ENCODE measurements at regions not wholly inside any gene's neighbourhood (a gene's known extent, or its start where the extent isn't known, plus 50 kb on each side); places are given as distances from the start of the nearest gene placed in this dataset.

DNA sequence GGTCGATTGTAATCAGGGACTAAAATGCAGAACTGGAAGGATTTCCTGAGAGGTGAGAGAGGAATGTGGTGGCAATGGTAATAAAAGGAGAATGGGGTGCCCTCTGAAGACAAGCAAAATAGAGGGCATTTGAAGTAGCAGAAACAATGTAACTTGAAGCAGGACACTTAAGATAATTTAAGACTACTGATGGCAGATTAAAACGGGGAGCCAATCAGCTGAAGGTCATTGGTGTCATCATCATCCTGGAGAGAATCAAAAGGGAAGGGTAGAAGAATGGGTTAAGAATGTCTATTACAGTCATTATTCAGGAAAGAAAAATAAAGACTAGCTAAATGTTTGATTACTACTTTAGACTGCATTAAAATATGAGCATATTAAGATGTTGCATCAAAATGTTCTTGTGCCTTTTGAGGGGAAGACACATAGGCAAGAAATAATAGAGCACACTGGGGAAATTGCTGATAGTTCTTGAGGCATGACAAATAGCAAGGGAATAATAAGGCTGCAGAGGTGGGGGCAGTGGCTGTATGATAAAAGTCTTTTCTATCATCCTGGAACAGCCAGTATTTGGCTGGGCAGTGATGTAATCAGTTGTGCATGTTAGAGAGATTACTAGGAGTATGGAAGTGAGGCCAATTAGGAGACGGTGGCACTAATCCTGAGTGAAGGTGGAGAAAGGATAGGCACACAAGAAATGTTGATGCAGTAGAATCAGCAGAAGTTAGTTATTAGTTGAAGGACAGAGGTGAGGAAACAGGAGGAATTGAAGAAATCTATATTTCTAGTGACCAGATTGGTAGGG is 60.2 kb downstream of the CCDC71L start:
- H3K4me3 ChIP-seq (ENCODE audit: low read depth, low read length), result no peak overlapping the region
- H3K36me3 ChIP-seq, result no peaks in the 10 kb centered on the region
- no peaks in the 10 kb centered on the region for H3K27me3 ChIP-seq (ENCODE audit: insufficient read depth, low read depth, severe bottlenecking)
- no peak overlapping the region for H3K27ac ChIP-seq
- TF ChIP-seq, protein P1, sequence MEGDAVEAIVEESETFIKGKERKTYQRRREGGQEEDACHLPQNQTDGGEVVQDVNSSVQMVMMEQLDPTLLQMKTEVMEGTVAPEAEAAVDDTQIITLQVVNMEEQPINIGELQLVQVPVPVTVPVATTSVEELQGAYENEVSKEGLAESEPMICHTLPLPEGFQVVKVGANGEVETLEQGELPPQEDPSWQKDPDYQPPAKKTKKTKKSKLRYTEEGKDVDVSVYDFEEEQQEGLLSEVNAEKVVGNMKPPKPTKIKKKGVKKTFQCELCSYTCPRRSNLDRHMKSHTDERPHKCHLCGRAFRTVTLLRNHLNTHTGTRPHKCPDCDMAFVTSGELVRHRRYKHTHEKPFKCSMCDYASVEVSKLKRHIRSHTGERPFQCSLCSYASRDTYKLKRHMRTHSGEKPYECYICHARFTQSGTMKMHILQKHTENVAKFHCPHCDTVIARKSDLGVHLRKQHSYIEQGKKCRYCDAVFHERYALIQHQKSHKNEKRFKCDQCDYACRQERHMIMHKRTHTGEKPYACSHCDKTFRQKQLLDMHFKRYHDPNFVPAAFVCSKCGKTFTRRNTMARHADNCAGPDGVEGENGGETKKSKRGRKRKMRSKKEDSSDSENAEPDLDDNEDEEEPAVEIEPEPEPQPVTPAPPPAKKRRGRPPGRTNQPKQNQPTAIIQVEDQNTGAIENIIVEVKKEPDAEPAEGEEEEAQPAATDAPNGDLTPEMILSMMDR (IDR thresholded peaks at IDR 0.05; ENCODE audit: low read depth, low read length), result no peak
- no peak for DNase-seq
- no peaks in the 10 kb centered on the region for H3K9me3 ChIP-seq (ENCODE audit: severe bottlenecking)

DNA sequence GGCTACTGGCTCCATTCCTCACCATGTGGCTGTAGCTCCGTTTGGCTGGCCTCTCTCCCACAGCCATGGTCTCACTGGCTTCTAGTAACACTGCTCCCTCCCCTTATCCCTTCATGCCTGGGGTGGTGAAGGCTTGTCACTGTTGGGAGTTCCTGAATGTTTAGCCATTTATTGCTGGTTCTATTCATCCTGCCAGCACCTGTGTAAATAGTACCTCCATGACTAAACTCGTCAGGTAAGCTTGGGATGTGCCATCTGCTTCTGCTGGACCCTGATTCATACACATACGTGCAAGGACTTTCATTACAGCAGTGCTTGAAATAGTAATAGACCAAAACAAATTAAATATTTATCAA is 61.6 kb downstream of the CCDC71L start:
- Histone ChIP-seq H3K9me3 (ENCODE audit: severe bottlenecking) (no peaks in the 10 kb centered on the region), H3K27ac (no peak overlapping the region), H3K4me3 (ENCODE audit: low read depth, low read length) (no peak overlapping the region), H3K36me3 (no peaks in the 10 kb centered on the region), H3K27me3 (ENCODE audit: insufficient read depth, low read depth, severe bottlenecking) (no peaks in the 10 kb centered on the region)
- DNase-seq, result no peak
- TF ChIP-seq, protein P1 (IDR thresholded peaks at IDR 0.05; ENCODE audit: low read depth, low read length), result no peak

DNA sequence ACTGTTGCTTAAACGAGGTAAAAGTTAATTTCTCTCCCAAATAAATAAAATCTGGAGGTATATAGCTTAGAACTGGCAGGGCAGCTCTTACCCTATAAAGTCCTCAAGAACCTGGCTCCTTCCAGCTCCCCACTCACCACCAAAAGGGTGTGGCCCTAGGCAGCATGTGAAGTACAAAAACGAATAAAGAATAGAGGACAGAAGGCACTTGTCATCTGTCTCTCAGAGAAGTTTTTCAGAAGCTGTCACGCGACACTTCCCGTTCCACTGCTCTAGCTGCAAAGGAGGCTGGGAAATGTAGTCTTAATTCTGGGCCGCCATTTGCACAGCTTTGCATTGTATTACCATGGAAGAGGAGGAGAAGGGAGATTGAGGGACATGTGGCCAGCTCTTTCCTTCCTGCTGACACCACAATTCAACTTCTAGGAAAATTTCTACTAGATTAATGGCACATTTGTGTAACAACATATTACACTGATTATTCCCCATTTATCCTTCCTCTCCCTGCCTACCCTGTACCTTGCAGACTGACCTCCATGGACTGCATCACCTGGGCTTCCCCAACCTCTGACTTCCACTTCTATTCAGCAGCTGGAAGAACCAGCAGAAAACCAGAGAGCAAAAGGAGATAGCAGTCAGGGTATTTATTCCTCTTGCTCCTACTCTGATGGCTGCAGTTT is 62.2 kb downstream of the CCDC71L start:
- DNase-seq, result peak; percentile 66
- Histone ChIP-seq H3K9me3 (ENCODE audit: severe bottlenecking) (no peaks in the 10 kb centered on the region), H3K36me3 (no peaks in the 10 kb centered on the region), H3K27me3 (ENCODE audit: insufficient read depth, low read depth, severe bottlenecking) (no peaks in the 10 kb centered on the region), H3K4me3 (ENCODE audit: low read depth, low read length) (peak overlapping the region; percentile 45), H3K27ac (no peak overlapping the region)
- TF ChIP-seq, protein P1 (IDR thresholded peaks at IDR 0.05; ENCODE audit: low read depth, low read length), result no peak

DNA sequence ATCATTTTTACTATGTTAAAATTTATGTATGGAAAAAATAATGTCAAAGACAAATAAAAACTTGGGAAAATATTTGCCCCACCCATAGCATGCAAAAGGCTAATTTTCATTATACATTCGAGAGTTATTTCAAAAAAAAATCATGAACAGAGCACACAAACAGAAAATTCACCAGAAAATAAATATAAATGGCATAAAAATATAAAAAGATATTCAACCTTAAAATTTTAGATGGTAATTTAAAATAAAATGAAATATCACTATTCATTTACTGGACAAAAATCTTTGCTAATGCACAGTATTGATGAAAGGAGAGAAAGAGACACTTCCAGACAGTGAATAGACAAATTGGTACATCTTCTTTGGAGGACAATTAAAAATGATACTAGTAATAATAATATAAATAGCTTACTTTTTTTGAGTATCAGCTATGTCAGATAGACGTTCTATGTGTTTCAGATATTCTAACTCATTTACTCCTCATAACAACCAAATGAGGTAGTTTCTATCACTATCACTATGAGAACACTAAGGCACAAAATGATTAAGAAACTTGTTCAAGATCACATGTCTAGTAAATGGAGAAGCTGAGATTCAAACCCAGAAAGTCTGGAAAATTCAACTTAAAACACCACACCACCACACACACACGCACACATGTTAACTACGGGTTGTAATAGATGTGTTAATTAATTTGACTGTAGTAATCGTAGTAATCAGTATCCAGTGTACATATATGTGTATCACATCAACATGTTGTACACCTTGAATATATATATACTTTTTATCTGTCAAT is 63.0 kb downstream of the CCDC71L start:
- H3K4me3 ChIP-seq (ENCODE audit: low read depth, low read length), result no peak overlapping the region
- no peak for DNase-seq
- no peaks in the 10 kb centered on the region for H3K27me3 ChIP-seq (ENCODE audit: insufficient read depth, low read depth, severe bottlenecking)
- H3K36me3 ChIP-seq, result no peaks in the 10 kb centered on the region
- TF ChIP-seq, protein P1 (IDR thresholded peaks at IDR 0.05; ENCODE audit: low read depth, low read length), result no peak
- no peaks in the 10 kb centered on the region for H3K9me3 ChIP-seq (ENCODE audit: severe bottlenecking)
- H3K27ac ChIP-seq, result no peak overlapping the region

DNA sequence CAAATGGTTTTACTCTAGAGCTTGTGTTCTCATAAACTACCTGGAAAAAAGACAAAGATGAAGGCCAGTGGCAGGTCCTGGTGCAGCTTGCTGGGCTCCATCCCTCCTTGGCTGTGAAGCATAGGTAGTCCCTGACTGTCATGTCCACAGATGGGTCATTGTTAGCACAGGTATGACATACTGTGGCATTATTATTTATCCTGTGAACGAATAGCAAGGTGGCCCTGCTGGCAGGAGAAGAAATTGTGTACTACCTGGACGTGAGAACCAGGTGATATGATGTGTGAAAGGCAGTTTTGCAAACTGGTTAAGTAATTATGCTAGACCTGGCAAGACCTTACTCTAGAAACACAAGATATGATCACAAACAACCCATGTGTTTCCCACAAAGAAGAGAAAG is 63.9 kb downstream of the CCDC71L start:
- no peak for DNase-seq
- no peak overlapping the region for H3K27ac ChIP-seq
- no peaks in the 10 kb centered on the region for H3K36me3 ChIP-seq
- no peaks in the 10 kb centered on the region for H3K27me3 ChIP-seq (ENCODE audit: insufficient read depth, low read depth, severe bottlenecking)
- no peak overlapping the region for H3K4me3 ChIP-seq (ENCODE audit: low read depth, low read length)
- H3K9me3 ChIP-seq (ENCODE audit: severe bottlenecking), result no peaks in the 10 kb centered on the region
- TF ChIP-seq, protein P1 (IDR thresholded peaks at IDR 0.05; ENCODE audit: low read depth, low read length), result no peak

Measured in WERI-Rb-1 (cell line).